HK-2 (cell line): ENCODE measurements at regions not wholly inside any gene's neighbourhood (a gene's known extent, or its start where the extent isn't known, plus 50 kb on each side); places are given as distances from the start of the nearest gene placed in this dataset.

Experiments used
- DNase-seq: peaks from one replicate; pipeline ENCODE4 v3.0.0-alpha.2; 2018; ENCODE audit not compliant: unreplicated experiment

DNA sequence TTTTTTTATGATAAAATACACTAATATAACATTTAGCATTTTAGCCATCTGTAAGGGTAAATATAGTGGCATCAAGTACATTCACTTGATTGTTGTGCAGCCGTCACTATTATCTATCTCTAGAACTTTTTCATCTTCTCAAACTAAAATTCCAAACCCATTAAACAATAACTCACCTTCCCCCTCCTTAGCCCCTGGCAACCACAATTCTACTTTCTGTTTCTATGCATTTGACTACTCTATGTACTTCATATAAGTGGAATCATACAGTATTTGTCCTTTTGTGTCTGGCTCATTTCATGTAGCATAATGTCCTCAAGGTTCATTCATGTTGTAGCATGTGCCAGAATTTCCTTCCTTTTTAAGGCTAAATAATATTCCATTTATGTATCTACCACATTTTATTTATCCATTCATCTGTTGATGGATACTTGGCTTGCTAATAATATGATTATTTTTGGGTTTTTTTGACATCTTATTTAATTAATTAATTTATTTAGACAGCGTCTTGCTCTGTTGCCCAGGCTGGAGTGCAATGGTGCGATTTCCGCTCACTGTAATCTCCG is 69.6 kb upstream of the MACF1 start:
- DNase-seq, result no peak

DNA sequence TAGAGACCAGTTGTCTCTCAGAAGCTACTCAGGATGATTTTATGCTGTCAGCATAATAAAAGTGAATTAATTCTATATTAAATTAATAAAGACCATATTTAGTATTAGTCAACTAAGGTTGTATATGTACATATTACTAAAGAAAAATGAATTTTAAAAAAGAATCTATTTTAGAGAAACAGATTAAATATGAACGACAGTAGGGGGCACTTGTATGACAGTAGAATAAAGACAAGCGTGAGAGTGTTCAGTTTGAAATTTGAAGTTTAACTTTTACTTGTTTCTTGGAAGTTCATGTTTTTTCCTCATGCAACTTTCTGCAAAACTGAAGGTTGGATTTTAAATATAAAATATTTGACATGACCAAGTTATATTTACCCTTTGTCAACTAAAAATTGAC is 67.9 kb upstream of the MACF1 start:
- DNase-seq, result no peak

DNA sequence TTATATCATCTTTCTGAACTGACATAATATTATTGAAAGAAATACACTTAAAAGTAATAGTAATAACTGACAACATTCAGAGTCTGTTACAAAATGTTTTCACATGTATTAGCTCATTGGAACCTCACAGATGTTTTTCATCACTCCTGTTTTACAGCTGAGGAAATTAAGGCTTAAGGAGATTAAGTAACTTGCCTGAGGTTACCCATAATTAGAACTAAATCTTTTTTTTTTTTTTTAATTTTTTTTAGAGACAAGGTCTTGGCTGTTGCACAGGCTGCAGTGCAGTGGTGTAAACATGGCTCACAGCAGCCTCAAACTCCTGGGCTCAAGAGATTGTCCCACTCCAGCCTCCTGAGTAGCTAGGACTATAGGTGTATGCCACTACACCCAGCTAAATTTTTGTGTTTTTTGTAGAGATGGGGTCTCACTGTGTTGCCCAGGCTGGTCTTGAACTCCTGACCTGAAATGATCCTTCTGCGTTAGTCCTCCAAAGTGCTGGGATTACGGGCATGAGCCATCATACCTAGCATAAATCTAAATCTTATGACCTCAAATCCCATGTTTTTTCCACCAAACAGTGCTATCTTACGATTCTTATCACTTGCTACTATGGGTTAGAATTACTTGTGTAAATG is 64.7 kb upstream of the MACF1 start:
- no peak for DNase-seq

DNA sequence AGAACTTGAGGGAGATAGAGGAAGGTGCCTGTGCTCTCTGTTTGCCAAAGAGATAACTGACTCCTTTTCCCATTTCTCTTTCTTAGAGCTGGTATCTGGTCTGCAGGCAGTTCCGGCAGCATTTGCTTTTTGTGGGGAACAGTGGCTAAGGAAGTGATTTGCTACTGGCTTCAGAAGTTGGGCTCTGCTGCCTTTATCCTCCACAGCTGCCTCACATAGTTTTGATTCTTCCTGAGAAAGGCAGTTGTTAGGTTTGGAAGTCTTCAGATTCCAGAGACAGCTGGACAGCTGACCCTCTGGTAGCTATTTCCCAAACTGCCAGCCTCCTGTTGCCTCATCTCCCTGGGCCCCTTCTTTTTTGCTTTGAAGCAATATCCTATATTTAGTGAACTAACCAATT is 62.6 kb upstream of the MACF1 start:
- DNase-seq, result no peak

DNA sequence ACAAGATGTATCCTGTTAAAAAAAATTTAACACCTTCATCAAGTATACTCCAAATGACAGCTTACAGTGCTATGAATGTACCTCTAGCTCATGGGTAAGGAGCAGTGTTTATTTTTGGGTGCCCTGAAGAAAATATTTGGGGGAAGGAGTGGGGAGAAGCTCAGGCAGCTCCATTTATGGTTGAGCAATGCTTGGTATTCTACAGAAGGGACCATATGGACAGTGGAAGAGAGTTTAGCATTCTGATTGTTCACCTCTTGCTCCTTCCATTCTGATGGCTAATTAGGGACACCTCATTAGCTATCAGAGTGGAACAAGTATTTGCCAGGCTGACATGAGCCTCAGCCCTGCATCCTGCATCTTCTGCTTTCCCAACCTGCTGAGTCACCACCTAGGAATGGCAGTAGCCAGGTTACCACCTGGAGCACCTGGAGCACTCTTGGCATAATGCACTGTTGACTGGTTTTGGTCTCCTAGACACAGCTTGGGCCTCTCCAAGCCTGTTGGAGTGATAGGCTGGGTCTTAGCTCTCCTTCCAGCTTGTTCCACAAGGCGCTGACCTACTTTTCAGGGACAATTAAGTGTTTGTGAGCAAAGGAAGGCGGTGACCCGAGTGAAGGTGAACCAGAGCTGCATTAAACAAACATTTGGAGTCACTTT is 62.0 kb upstream of the MACF1 start:
- no peak for DNase-seq

DNA sequence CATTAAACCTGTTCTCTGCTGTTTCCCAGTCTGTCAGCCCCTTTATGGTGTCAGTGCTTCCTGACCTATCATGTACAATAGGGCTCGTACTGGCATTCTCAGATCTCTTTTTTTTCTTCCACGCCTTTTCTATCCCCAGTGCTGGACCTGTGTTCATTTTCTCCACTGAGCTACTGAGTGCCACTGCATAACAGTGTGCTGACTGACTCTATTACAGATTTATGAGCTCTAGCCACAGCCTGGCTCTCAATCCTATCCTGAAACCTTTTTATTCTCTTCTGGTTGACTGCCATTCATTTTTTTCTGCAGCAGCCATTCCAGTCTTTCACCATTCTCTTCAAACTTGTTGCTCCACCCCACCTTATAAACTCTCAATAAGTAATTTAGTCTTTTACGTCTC is 59.6 kb upstream of the MACF1 start:
- no peak for DNase-seq

DNA sequence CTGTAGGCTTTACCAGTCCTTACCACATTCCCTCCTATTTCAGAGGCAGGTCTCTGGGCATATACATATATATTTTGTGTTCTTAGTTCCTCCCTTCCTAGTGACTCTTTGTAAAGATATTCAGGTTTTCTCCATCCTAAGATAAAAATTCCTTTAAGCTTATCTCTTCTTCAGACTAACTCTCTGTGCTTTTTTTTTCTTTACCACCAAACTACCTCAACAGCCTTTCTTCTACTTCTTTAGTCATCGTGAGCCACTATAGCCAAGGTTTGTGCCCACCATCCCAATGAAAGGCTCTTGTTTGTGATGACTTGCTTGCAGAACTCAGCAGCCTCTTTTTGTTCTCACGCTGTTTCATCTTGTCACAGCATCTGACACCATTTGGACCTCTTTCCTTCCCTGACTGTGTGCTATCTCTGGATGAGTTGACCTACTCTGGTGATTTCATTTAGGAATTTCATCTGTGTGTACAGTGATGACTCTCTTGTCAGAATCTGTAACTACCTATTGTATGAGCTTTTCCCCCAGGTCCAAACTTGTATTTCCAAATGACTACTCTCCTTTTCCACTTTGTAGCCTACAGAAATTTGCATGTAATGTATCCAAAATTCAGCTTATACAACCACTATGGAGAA is 59.0 kb upstream of the MACF1 start:
- DNase-seq, result no peak

DNA sequence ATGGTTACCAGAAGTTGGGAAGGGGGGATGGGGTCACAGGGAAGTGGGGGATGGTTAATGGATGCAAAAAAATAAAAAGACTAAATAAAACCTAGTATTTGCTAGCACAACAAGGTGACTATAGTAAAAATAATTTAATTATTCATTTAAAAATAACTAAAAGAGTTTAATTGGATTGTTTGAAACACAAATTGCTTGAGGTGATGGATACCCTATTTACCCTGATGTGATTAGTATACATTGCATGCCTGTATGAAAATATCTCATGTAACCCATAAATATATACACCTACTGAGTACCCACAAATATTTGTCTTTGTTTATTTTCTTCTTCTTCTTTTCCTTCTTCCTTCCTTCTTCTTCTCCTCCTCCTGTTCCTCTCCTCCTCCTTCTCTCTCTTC is 57.8 kb upstream of the MACF1 start:
- DNase-seq, result no peak

DNA sequence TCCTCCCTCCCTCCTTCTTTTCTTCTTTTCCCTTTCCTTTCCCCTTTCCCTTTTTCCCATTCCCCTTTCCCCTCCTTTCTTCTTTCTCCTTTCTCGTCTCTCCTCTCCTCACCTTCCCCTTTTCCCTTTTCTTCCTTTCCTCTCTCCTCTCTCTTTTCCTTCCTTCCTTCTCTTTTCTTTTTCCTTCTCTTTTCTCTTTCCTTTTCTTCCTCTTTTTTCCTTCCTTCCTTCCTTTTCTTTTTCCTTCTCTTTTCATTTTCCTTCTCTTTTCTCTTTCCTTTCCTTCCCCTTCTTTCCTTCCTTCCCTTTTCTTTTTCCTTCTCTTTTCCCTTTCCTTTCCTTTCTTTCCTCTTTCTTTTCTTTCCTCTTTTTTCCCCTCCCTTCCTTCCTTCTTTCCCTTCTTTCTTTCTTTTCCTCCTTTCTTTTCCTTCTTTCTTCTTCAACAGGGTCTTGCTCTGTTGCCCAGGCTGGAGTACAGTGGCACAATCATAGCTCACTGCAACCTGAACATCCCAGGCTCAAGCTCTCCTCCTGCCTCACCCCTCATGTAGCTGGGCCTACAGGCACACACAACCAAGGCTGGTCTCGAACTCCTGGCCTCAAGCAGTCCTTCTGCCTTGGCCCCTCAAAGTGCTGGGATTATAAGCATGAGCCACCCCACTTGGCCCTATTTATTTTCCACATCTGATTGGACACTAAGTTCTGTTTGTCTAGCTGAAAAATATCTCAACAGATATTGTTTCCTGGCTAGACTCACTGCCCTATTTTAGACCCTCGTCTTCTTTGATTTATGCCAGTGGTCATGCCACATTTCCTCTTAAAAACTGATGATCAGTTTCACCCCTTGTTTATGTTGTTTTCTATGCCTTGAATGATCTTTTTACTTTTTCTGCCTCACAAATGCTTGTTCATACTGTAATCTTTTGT is 57.1 kb upstream of the MACF1 start:
- DNase-seq, result no peak

DNA sequence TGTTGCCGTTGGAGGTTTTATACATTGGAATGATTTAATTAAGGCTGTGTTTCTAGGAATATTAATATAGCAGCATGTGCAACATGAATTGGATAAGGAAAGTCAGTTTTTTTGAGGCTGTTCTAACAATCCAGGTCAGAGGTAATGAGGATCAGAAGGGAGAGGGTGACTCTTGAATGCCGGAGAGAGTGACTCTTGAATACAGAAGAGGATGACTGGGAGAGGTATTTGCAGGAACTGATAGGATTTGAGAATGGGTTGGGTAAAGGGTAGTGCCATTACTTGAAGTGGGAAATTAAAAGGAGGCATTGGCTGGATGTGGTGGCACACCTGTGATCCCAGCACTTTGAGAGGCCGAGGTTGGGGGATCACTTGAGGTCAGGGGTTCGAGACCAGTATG is 55.6 kb upstream of the MACF1 start:
- DNase-seq, result no peak

DNA sequence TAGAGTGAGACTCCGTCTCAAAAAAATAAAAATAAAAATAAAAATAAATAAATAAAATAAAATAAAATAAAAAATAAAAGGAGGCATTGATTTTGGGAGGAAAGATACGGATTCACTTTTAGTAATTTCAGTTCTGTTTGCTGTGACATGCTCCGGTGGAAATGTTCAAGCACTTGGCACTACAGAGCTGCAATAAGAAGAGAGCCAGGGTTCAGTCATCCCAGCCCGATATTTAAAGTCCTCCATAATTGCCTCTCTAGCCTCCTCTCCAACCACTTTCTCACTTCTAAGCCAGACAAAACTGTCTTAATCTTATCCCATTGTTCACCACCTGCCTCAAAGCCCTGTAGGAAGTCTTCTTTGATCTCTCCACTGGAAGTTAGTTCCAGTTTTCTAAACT is 55.0 kb upstream of the MACF1 start:
- no peak for DNase-seq

DNA sequence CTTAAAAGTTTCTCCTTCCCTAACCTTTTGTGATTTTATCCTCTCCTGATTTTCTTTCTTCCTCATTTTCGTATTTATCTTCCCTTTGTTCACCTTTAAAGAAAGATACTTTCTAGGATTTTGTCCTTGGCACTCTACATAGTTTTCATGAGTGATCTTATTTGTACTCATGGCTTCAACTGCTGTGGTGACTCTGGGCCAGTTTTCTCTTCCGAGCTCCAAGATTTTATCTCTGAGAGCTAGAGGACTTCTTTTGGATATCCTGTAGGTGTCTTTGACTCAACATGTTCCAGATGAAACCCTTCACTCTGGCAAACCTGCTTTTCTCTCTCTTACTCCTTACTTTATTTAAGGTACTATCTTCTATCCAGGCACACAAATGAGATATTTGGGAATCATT is 53.7 kb upstream of the MACF1 start:
- DNase-seq, result no peak

DNA sequence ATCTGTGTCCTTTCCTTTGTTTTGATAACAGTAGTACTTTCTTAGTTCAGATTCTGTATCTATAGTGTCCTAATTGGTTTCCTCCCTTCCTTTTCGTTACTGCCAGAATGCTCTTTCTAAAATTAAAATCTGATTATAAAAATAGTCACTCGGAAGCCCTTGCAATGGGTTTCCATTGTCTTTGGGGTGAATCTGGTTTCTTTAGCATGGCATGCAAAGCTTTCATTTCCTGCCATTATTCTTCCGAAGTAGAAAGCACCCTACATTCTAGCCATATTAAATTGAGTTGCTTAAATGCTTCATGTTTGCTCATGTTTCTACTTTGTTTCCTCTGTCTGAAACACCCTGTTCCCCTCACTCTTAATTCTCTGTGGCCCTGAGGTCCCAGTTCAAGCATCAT is 53.2 kb upstream of the MACF1 start:
- no peak for DNase-seq

DNA sequence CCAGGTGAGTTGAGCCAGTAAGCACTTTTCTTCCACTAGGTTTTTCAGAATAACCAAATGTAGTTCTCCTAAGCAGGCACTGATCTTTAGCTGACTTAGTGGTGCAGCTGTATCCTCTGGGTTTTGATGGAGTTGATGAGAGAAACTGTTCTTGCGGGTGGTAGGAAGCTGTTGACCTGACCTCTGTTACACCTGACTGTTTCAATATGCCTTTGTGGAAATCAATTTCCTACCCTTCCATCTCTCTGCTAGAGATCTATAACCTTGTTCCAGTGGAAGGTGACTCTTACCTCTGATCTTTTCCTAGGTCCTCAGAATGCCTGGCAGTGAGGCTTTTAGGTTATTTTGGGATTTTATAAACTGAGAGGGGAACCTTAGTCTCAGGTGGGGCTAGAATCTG is 51.6 kb upstream of the MACF1 start:
- no peak for DNase-seq

DNA sequence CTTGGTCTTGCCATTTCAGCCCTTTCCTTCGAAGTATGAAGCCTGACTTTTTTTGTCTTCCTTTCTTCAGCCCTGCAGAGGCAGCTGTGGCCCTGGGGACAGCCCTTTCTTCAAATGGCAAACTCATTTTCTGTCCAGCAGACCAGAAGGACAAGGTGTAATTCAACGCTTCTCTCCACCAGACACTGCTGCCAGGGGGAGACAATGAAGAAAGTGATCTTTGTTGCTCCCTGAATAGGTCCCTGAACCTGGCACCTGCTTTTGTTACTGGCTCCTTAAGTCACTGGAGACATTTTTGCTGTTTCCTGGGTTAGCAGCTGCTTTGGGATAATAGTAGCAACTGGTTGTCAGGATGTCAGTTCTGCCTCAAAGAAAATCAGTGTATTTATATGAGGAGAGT is 50.8 kb upstream of the MACF1 start:
- no peak for DNase-seq

DNA sequence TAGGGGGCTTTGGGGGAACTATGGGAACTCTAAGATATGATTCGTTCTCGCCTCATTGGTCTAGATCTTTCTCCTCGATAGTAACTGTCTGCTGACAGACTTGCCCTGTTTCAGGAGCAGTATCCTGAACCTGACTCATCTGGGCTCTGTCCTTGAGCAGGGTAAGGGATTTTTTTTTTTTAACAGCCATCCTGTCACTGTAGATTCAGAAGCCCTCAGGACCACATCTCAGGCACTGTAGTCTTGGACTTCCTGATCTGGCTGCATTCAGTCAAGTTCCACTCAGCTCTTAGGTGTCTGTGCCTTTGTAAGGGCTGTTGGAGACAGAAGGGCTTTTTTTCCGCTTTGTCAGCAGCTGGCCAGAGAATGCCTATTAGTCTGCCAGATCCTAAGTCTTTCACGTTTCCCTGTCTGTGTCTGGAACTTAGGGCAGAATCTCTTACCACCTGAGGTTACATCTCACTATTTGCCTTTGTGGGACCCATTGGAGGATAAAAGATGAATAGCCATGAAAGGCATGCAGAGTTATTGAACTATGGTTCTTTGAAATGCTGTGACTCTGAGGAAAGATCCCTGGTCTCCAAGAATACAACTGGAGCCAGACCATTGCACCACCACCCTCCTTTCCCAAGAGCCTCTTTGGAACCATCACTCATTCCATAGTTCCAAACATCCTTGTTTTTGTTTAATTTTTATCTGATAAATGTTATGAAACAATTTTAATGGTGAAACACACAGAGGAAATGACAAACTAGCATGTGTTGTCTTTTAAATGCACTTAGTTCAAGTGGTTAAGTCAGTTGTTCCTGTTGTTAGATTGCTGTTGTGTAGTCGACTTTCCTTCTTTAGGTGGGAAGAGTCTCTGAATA is 49.7 kb upstream of the MACF1 start:
- peak; percentile 42 for DNase-seq
